ENCODE measurements at regions not wholly inside any gene's neighbourhood (a gene's known extent, or its start where the extent isn't known, plus 50 kb on each side); places are given as distances from the start of the nearest gene placed in this dataset.

DNA sequence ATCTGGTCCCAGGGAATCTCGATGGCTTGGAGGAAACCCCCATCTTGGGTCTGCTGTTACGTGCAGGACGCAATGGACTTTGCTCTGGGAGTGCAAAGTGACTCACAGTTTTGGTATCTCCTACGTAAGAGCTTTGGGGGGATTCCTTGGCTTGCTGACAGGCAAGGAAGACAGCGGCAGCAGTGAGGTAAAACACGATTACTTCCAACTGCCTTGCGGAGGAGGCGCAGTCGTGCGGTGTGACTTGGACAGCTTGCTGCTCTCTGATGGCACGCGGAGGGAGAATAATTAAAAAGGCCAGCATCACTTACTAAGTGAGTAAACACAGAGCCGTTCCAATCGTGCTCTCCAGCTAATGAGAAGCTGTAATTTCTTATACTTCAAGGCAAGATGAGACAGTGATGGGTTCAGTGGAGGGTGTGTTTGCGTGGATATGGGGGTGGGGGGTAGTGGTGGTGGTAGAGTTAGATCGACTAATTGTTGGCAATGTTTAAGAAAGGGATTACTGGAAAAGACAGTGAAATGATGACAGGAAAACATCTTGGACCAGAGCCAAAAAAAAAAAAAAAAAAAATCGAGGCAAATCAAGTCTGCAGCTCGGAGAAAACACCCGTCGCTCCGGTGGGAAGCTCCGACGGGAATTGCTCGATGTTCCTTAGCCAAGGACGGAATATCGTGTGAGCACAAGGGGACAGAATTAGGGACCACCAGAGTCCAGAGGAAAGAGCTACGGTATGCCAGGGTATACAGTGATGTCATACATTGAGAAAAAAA is 184.8 kb upstream of the ZFHX3 start:
- intact Hi-C loops (cut with DNase I) = no loop called here
- ATAC-seq = peak in 2 of 4 donors; percentile 39 to 68
- peak in 1 of 3 donors; percentile 20 for DNase-seq
- Histone ChIP-seq H3K9me3 (no peaks in the 10 kb centered on the region), H3K27me3 (no peaks in the 10 kb centered on the region), H3K4me3 (no peak overlapping the region), H3K27ac (no peak overlapping the region), H3K36me3 (no peaks in the 10 kb centered on the region), H3K4me1 (no peaks in the 10 kb centered on the region)
- TF ChIP-seq, protein P1, sequence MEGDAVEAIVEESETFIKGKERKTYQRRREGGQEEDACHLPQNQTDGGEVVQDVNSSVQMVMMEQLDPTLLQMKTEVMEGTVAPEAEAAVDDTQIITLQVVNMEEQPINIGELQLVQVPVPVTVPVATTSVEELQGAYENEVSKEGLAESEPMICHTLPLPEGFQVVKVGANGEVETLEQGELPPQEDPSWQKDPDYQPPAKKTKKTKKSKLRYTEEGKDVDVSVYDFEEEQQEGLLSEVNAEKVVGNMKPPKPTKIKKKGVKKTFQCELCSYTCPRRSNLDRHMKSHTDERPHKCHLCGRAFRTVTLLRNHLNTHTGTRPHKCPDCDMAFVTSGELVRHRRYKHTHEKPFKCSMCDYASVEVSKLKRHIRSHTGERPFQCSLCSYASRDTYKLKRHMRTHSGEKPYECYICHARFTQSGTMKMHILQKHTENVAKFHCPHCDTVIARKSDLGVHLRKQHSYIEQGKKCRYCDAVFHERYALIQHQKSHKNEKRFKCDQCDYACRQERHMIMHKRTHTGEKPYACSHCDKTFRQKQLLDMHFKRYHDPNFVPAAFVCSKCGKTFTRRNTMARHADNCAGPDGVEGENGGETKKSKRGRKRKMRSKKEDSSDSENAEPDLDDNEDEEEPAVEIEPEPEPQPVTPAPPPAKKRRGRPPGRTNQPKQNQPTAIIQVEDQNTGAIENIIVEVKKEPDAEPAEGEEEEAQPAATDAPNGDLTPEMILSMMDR (IDR thresholded peaks at IDR 0.05) = no peak
- TF ChIP-seq POLR2A (IDR thresholded peaks at IDR 0.05) = no peak
- 47% methylated on average over 23 of the region's 27 CpGs for WGBS (ENCODE audit: insufficient coverage, low coverage, low lambda C conversion rate, missing lambda C conversion rate)

- Histone ChIP-seq H3K36me3 (no peaks in the 10 kb centered on the region), H3K4me3 (no peak overlapping the region), H3K9me3 (no peaks in the 10 kb centered on the region), H3K27me3 (no peaks in the 10 kb centered on the region), H3K27ac (no peak overlapping the region), H3K4me1 (no peaks in the 10 kb centered on the region)
- intact Hi-C loops (cut with DNase I) = no loop called here
- DNase-seq = no peak
- TF ChIP-seq, protein P1 (IDR thresholded peaks at IDR 0.05) = no peak
- no peak for TF ChIP-seq POLR2A (IDR thresholded peaks at IDR 0.05)
- 43% methylated on average over 24 of the region's 26 CpGs for WGBS (ENCODE audit: insufficient coverage, low coverage, low lambda C conversion rate, missing lambda C conversion rate)
- ATAC-seq = no peak
These were observed 184.1 kb upstream of the ZFHX3 start for GRCh38 chr16:73231944-73232554.

GRCh38 chr16:73231379-73231778 is 183.5 kb upstream of the ZFHX3 start:
- no peak for DNase-seq
- TF ChIP-seq POLR2A (IDR thresholded peaks at IDR 0.05) = no peak
- TF ChIP-seq, protein P1 (IDR thresholded peaks at IDR 0.05) = no peak
- Histone ChIP-seq H3K4me1 (no peaks in the 10 kb centered on the region), H3K36me3 (no peaks in the 10 kb centered on the region), H3K9me3 (no peaks in the 10 kb centered on the region), H3K4me3 (no peak overlapping the region), H3K27me3 (no peaks in the 10 kb centered on the region), H3K27ac (no peak overlapping the region)
- ATAC-seq = no peak
- intact Hi-C loops (cut with DNase I) = no loop called here
- 60% methylated on average over 11 of the region's 11 CpGs for WGBS (ENCODE audit: insufficient coverage, low coverage, low lambda C conversion rate, missing lambda C conversion rate)

DNA sequence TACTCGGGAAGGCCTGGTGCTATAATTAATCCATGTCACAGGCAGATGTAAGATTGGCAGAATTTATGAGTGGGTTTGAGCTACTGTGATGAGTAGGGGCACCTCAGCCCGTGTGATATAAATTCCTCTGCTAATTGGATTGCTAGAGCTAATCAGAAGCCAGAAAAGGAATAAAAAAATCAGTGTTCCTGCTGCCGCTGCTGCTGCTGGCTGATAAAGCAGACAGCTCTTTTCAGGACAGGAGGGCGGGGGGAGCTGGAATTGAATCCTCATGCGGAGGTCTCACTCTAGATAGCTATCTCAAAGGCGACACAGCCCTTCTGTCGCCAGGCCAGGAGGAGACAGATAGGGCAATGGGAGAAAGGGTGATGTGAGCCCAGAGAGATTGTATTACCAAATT is 182.7 kb upstream of the ZFHX3 start:
- DNase-seq = no peak
- H3K4me3 ChIP-seq = no peak overlapping the region
- H3K27me3 ChIP-seq = no peaks in the 10 kb centered on the region
- no peak for ATAC-seq
- WGBS (ENCODE audit: insufficient coverage, low coverage, low lambda C conversion rate, missing lambda C conversion rate) = 63% methylated on average over 7 of the region's 7 CpGs
- TF ChIP-seq, protein P1 (IDR thresholded peaks at IDR 0.05) = no peak
- no peak for TF ChIP-seq POLR2A (IDR thresholded peaks at IDR 0.05)
- H3K27ac ChIP-seq = no peak overlapping the region
- no peaks in the 10 kb centered on the region for H3K9me3 ChIP-seq
- no peaks in the 10 kb centered on the region for H3K36me3 ChIP-seq
- intact Hi-C loops (cut with DNase I) = no loop called here
- H3K4me1 ChIP-seq = no peaks in the 10 kb centered on the region

Data from right lobe of liver (tissue), 6 donors.